Adipocyte (in vitro differentiated cells): ENCODE measurements at regions not wholly inside any gene's neighbourhood (a gene's known extent, or its start where the extent isn't known, plus 50 kb on each side); places are given as distances from the start of the nearest gene placed in this dataset.
"Not testable (repeated sequence)": the region's sequence is repeated elsewhere in the genome, so short reads cannot be mapped to it uniquely, and the experiment has no call there.

Experiments
- DNase-seq: peaks from one replicate; pipeline ENCODE4 v3.0.0-alpha.2; 2015; ENCODE audit warnings: low read depth
- H3K27me3 ChIP-seq: replicated peaks from 2 replicates; pipeline ENCODE4 v1.7.0; 2013; ENCODE audit warnings: mild to moderate bottlenecking, low read length, moderate library complexity; ENCODE audit not compliant: control insufficient read depth, insufficient read depth
- H3K36me3 ChIP-seq: 2 replicates; pipeline ENCODE4 v1.7.0; 2013; ENCODE audit warnings: low read length, mild to moderate bottlenecking, moderate library complexity; ENCODE audit not compliant: control insufficient read depth, insufficient read depth, severe bottlenecking
- H3K4me1 ChIP-seq: 2 replicates; pipeline ENCODE4 v1.7.0; 2013; ENCODE audit warnings: mild to moderate bottlenecking, low read length, moderate library complexity; ENCODE audit not compliant: control insufficient read depth, insufficient read depth
- H3K4me3 ChIP-seq: 2 replicates; pipeline ENCODE4 v1.7.0; 2013; ENCODE audit warnings: mild to moderate bottlenecking, low read length, moderate library complexity
- H3K9ac ChIP-seq: 2 replicates; pipeline ENCODE4 v1.7.0; 2013; ENCODE audit warnings: mild to moderate bottlenecking, low read length, moderate library complexity
- H3K9me3 ChIP-seq: 2 replicates; pipeline ENCODE4 v1.7.0; 2013; ENCODE audit warnings: mild to moderate bottlenecking, low read length, moderate library complexity; ENCODE audit not compliant: control insufficient read depth

- peaks cover 9% of the 10 kb centered on the region for H3K9me3 ChIP-seq
- H3K4me1 ChIP-seq, result no peaks in the 10 kb centered on the region
- no peaks in the 10 kb centered on the region for H3K27me3 ChIP-seq
- H3K9ac ChIP-seq, result no peak overlapping the region
- H3K4me3 ChIP-seq, result no peak overlapping the region
- H3K36me3 ChIP-seq, result no peaks in the 10 kb centered on the region
- no peak for DNase-seq
Measured at GRCh38 chr15:20409247-20409646, 132.4 kb downstream of the GOLGA6L6 start.

- DNase-seq, result no peak
- no peaks in the 10 kb centered on the region for H3K36me3 ChIP-seq
- no peak overlapping the region for H3K4me3 ChIP-seq
- H3K4me1 ChIP-seq, result peaks cover 3% of the 10 kb centered on the region
- no peaks in the 10 kb centered on the region for H3K27me3 ChIP-seq
- H3K9me3 ChIP-seq, result peaks cover 9% of the 10 kb centered on the region
- H3K9ac ChIP-seq, result no peak overlapping the region
Measured at GRCh38 chr15:20407553-20407952, 134.0 kb downstream of the GOLGA6L6 start.

GRCh38 chr15:20404571-20404970 lies 137.0 kb downstream of the GOLGA6L6 start:
- not testable (repeated sequence) for H3K9me3 ChIP-seq, H3K27me3 ChIP-seq, H3K4me3 ChIP-seq, H3K4me1 ChIP-seq, H3K36me3 ChIP-seq, H3K9ac ChIP-seq, DNase-seq

- H3K9me3 ChIP-seq, H3K27me3 ChIP-seq, DNase-seq, H3K36me3 ChIP-seq, H3K4me3 ChIP-seq, H3K9ac ChIP-seq, H3K4me1 ChIP-seq: not testable (repeated sequence)
Measured at GRCh38 chr15:20402586-20402985, 139.0 kb downstream of the GOLGA6L6 start.

GRCh38 chr15:20401058-20401457 lies 140.5 kb downstream of the GOLGA6L6 start:
- not testable (repeated sequence) for H3K9me3 ChIP-seq, H3K4me3 ChIP-seq

GRCh38 chr15:20398680-20399079 lies 142.9 kb downstream of the GOLGA6L6 start:
- not testable (repeated sequence) for H3K27me3 ChIP-seq, H3K9ac ChIP-seq, H3K4me3 ChIP-seq, H3K36me3 ChIP-seq, H3K4me1 ChIP-seq, H3K9me3 ChIP-seq, DNase-seq

More at GRCh38 chr15:20401058-20401457, 140.5 kb downstream of the GOLGA6L6 start:
- not testable (repeated sequence) for H3K27me3 ChIP-seq, H3K4me1 ChIP-seq, DNase-seq, H3K36me3 ChIP-seq, H3K9ac ChIP-seq

GRCh38 chr15:20388161-20388560 lies 153.4 kb downstream of the GOLGA6L6 start:
- not testable (repeated sequence) for H3K36me3 ChIP-seq, H3K9ac ChIP-seq, H3K4me1 ChIP-seq, H3K4me3 ChIP-seq, H3K27me3 ChIP-seq, DNase-seq
- H3K9me3 ChIP-seq, result peaks cover 13% of the 10 kb centered on the region

GRCh38 chr15:20386198-20386597 lies 155.4 kb downstream of the GOLGA6L6 start:
- H3K9ac ChIP-seq, result no peak overlapping the region
- H3K27me3 ChIP-seq, result no peaks in the 10 kb centered on the region
- no peaks in the 10 kb centered on the region for H3K4me1 ChIP-seq
- no peak for DNase-seq
- no peak overlapping the region for H3K4me3 ChIP-seq
- peaks cover 13% of the 10 kb centered on the region for H3K9me3 ChIP-seq
- H3K36me3 ChIP-seq, result no peaks in the 10 kb centered on the region

GRCh38 chr15:20380199-20380598 lies 161.4 kb downstream of the GOLGA6L6 start:
- H3K9me3 ChIP-seq, H3K27me3 ChIP-seq, H3K36me3 ChIP-seq, DNase-seq, H3K9ac ChIP-seq, H3K4me3 ChIP-seq: not testable (repeated sequence)
- peaks cover 16% of the 10 kb centered on the region for H3K4me1 ChIP-seq

GRCh38 chr15:20376872-20377271 lies 164.7 kb downstream of the GOLGA6L6 start:
- Histone ChIP-seq H3K36me3 (no peaks in the 10 kb centered on the region), H3K27me3 (no peaks in the 10 kb centered on the region), H3K4me1 (peaks cover 16% of the 10 kb centered on the region), H3K9me3 (no peaks in the 10 kb centered on the region), H3K9ac (no peak overlapping the region), H3K4me3 (no peak overlapping the region)
- DNase-seq, result no peak

GRCh38 chr15:20372416-20372815 lies 169.2 kb downstream of the GOLGA6L6 start:
- not testable (repeated sequence) for DNase-seq, H3K9me3 ChIP-seq, H3K36me3 ChIP-seq, H3K9ac ChIP-seq, H3K4me3 ChIP-seq, H3K4me1 ChIP-seq, H3K27me3 ChIP-seq

- H3K4me3 ChIP-seq, result no peak overlapping the region
- H3K27me3 ChIP-seq, result no peaks in the 10 kb centered on the region
- H3K36me3 ChIP-seq, result no peaks in the 10 kb centered on the region
- no peaks in the 10 kb centered on the region for H3K4me1 ChIP-seq
- H3K9ac ChIP-seq, result no peak overlapping the region
- no peak for DNase-seq
- H3K9me3 ChIP-seq, result no peaks in the 10 kb centered on the region
Measured at GRCh38 chr15:20369500-20369899, 172.1 kb downstream of the GOLGA6L6 start.
